NCI-H1105 treated with DMSO at 0.1 percent for 48 hours (cell line): ENCODE measurements at regions not wholly inside any gene's neighbourhood (a gene's known extent, or its start where the extent isn't known, plus 50 kb on each side); places are given as distances from the start of the nearest gene placed in this dataset.

Experiments
- DNase-seq: peaks from one replicate; lab custom pipeline; 2025; lab: John Stamatoyannopoulos, UW

GRCh38 chr2:180143633-180144337 is 136.7 kb upstream of the CWC22 start:
- DNase-seq, result no peak

GRCh38 chr2:180141600-180141999 is 134.5 kb upstream of the CWC22 start:
- DNase-seq, result no peak

GRCh38 chr2:180133736-180134135 is 126.6 kb upstream of the CWC22 start:
- no peak for DNase-seq

- DNase-seq, result no peak
These were observed 123.3 kb upstream of the CWC22 start for GRCh38 chr2:180130403-180130802.

- no peak for DNase-seq
These were observed 121.8 kb upstream of the CWC22 start for GRCh38 chr2:180128861-180129260.

GRCh38 chr2:180125245-180125962 is 118.3 kb upstream of the CWC22 start:
- peak; percentile 77 for DNase-seq

- DNase-seq, result peak; percentile 64
These were observed 117.4 kb upstream of the CWC22 start for GRCh38 chr2:180124273-180125139.

GRCh38 chr2:180122874-180123273 is 115.8 kb upstream of the CWC22 start:
- DNase-seq, result no peak

- no peak for DNase-seq
These were observed 108.6 kb upstream of the CWC22 start for GRCh38 chr2:180115675-180116074.

GRCh38 chr2:180115269-180115668 is 108.2 kb upstream of the CWC22 start:
- no peak for DNase-seq

- DNase-seq, result no peak
These were observed 104.8 kb upstream of the CWC22 start for GRCh38 chr2:180111901-180112300.

- DNase-seq, result no peak
These were observed 103.4 kb upstream of the CWC22 start for GRCh38 chr2:180110469-180110868.

GRCh38 chr2:180101846-180102245 is 94.7 kb upstream of the CWC22 start:
- no peak for DNase-seq

GRCh38 chr2:180099308-180099707 is 92.2 kb upstream of the CWC22 start:
- no peak for DNase-seq

- no peak for DNase-seq
These were observed 78.0 kb upstream of the CWC22 start for GRCh38 chr2:180085144-180085543.

GRCh38 chr2:180077295-180077906 is 70.3 kb upstream of the CWC22 start:
- peak; percentile 8 for DNase-seq

- no peak for DNase-seq
These were observed 68.8 kb upstream of the CWC22 start for GRCh38 chr2:180075870-180076269.

GRCh38 chr2:180071797-180072196 is 64.7 kb upstream of the CWC22 start:
- no peak for DNase-seq

- no peak for DNase-seq
These were observed 56.5 kb upstream of the CWC22 start for GRCh38 chr2:180063494-180064092.

- no peak for DNase-seq
These were observed 55.1 kb upstream of the CWC22 start for GRCh38 chr2:180062178-180062577.

GRCh38 chr2:180061546-180061945 is 54.4 kb upstream of the CWC22 start:
- no peak for DNase-seq

GRCh38 chr2:180061085-180061484 is 54.0 kb upstream of the CWC22 start:
- no peak for DNase-seq
